ENCODE measurements at regions not wholly inside any gene's neighbourhood (a gene's known extent, or its start where the extent isn't known, plus 50 kb on each side); places are given as distances from the start of the nearest gene placed in this dataset.
"Not testable (repeated sequence)": the region's sequence is repeated elsewhere in the genome, so short reads cannot be mapped to it uniquely, and the experiment has no call there.

GRCh38 chr2:215635788-215636139, 199.9 kb upstream of the FN1 start:
- DNase-seq (ENCODE audit: low spot score), result no peak
- Mint-ChIP-seq H3K27me3 (ENCODE audit: insufficient read depth) (peaks cover 4% of the 10 kb centered on the region), H3K4me3 (no peak overlapping the region), H3K36me3 (ENCODE audit: low read depth) (no peaks in the 10 kb centered on the region), H3K27ac (no peak overlapping the region), H3K9me3 (peaks cover 18% of the 10 kb centered on the region), H3K4me1 (ENCODE audit: low read depth) (no peaks in the 10 kb centered on the region)
- intact Hi-C loops (cut with micrococcal nuclease), result no loop called here

GRCh38 chr2:215635071-215635787, 199.4 kb upstream of the FN1 start:
- no peak for DNase-seq (ENCODE audit: low spot score)
- H3K9me3 Mint-ChIP-seq, result peaks cover 18% of the 10 kb centered on the region
- H3K27ac Mint-ChIP-seq, result no peak overlapping the region
- H3K36me3 Mint-ChIP-seq (ENCODE audit: low read depth), result no peaks in the 10 kb centered on the region
- intact Hi-C loops (cut with micrococcal nuclease), result no loop called here
- H3K27me3 Mint-ChIP-seq (ENCODE audit: insufficient read depth), result peaks cover 4% of the 10 kb centered on the region
- H3K4me1 Mint-ChIP-seq (ENCODE audit: low read depth), result no peaks in the 10 kb centered on the region
- no peak overlapping the region for H3K4me3 Mint-ChIP-seq

- Mint-ChIP-seq H3K36me3 (ENCODE audit: low read depth) (no peaks in the 10 kb centered on the region), H3K9me3 (peaks cover 18% of the 10 kb centered on the region), H3K4me3 (no peak overlapping the region), H3K27me3 (ENCODE audit: insufficient read depth) (peaks cover 3% of the 10 kb centered on the region), H3K4me1 (ENCODE audit: low read depth) (no peaks in the 10 kb centered on the region), H3K27ac (no peak overlapping the region)
- intact Hi-C loops (cut with micrococcal nuclease), result no loop called here
- no peak for DNase-seq (ENCODE audit: low spot score)
Observed at GRCh38 chr2:215633360-215633759, 197.5 kb upstream of the FN1 start.

- intact Hi-C loops (cut with micrococcal nuclease), result no loop called here
- H3K36me3 Mint-ChIP-seq (ENCODE audit: low read depth), result no peaks in the 10 kb centered on the region
- H3K4me3 Mint-ChIP-seq, result no peak overlapping the region
- DNase-seq (ENCODE audit: low spot score), result no peak
- no peaks in the 10 kb centered on the region for H3K4me1 Mint-ChIP-seq (ENCODE audit: low read depth)
- H3K27ac Mint-ChIP-seq, result no peak overlapping the region
- H3K9me3 Mint-ChIP-seq, result peaks cover 18% of the 10 kb centered on the region
- no peaks in the 10 kb centered on the region for H3K27me3 Mint-ChIP-seq (ENCODE audit: insufficient read depth)
Observed at GRCh38 chr2:215631696-215632095, 195.8 kb upstream of the FN1 start.

- H3K36me3 Mint-ChIP-seq (ENCODE audit: low read depth); H3K4me3 Mint-ChIP-seq; H3K27ac Mint-ChIP-seq; H3K27me3 Mint-ChIP-seq (ENCODE audit: insufficient read depth); DNase-seq (ENCODE audit: low spot score); H3K4me1 Mint-ChIP-seq (ENCODE audit: low read depth); intact Hi-C loops (cut with micrococcal nuclease): not testable (repeated sequence)
- peaks cover 18% of the 10 kb centered on the region for H3K9me3 Mint-ChIP-seq
Observed at GRCh38 chr2:215630796-215631195, 194.9 kb upstream of the FN1 start.

- Mint-ChIP-seq H3K27ac (no peak overlapping the region), H3K4me3 (no peak overlapping the region), H3K9me3 (peaks cover 8% of the 10 kb centered on the region), H3K36me3 (ENCODE audit: low read depth) (no peaks in the 10 kb centered on the region), H3K4me1 (ENCODE audit: low read depth) (no peaks in the 10 kb centered on the region), H3K27me3 (ENCODE audit: insufficient read depth) (no peaks in the 10 kb centered on the region)
- DNase-seq (ENCODE audit: low spot score), result no peak
- intact Hi-C loops (cut with micrococcal nuclease), result no loop called here
Observed at GRCh38 chr2:215627771-215628170, 191.9 kb upstream of the FN1 start.

GRCh38 chr2:215626812-215627281, 191.0 kb upstream of the FN1 start:
- Mint-ChIP-seq H3K4me3 (no peak overlapping the region), H3K4me1 (ENCODE audit: low read depth) (no peaks in the 10 kb centered on the region), H3K27me3 (ENCODE audit: insufficient read depth) (no peaks in the 10 kb centered on the region), H3K27ac (no peak overlapping the region), H3K9me3 (peaks cover 4% of the 10 kb centered on the region), H3K36me3 (ENCODE audit: low read depth) (no peaks in the 10 kb centered on the region)
- intact Hi-C loops (cut with micrococcal nuclease), result no loop called here
- DNase-seq (ENCODE audit: low spot score), result no peak

GRCh38 chr2:215626063-215626462, 190.2 kb upstream of the FN1 start:
- no peak overlapping the region for H3K4me3 Mint-ChIP-seq
- no peaks in the 10 kb centered on the region for H3K9me3 Mint-ChIP-seq
- no peaks in the 10 kb centered on the region for H3K4me1 Mint-ChIP-seq (ENCODE audit: low read depth)
- no peak for DNase-seq (ENCODE audit: low spot score)
- H3K27ac Mint-ChIP-seq, result no peak overlapping the region
- no peaks in the 10 kb centered on the region for H3K27me3 Mint-ChIP-seq (ENCODE audit: insufficient read depth)
- intact Hi-C loops (cut with micrococcal nuclease), result no loop called here
- H3K36me3 Mint-ChIP-seq (ENCODE audit: low read depth), result no peaks in the 10 kb centered on the region

- H3K27ac Mint-ChIP-seq, result no peak overlapping the region
- H3K4me1 Mint-ChIP-seq (ENCODE audit: low read depth), result no peaks in the 10 kb centered on the region
- H3K36me3 Mint-ChIP-seq (ENCODE audit: low read depth), result no peaks in the 10 kb centered on the region
- no peaks in the 10 kb centered on the region for H3K9me3 Mint-ChIP-seq
- no peak for DNase-seq (ENCODE audit: low spot score)
- H3K4me3 Mint-ChIP-seq, result no peak overlapping the region
- no peaks in the 10 kb centered on the region for H3K27me3 Mint-ChIP-seq (ENCODE audit: insufficient read depth)
- intact Hi-C loops (cut with micrococcal nuclease), result no loop called here
Observed at GRCh38 chr2:215625207-215625606, 189.3 kb upstream of the FN1 start.

GRCh38 chr2:215624423-215624829, 188.6 kb upstream of the FN1 start:
- Mint-ChIP-seq H3K9me3 (no peaks in the 10 kb centered on the region), H3K4me3 (no peak overlapping the region), H3K27me3 (ENCODE audit: insufficient read depth) (peaks cover 6% of the 10 kb centered on the region), H3K27ac (no peak overlapping the region), H3K4me1 (ENCODE audit: low read depth) (peaks cover 4% of the 10 kb centered on the region), H3K36me3 (ENCODE audit: low read depth) (no peaks in the 10 kb centered on the region)
- intact Hi-C loops (cut with micrococcal nuclease), result no loop called here
- DNase-seq (ENCODE audit: low spot score), result no peak

- no peak overlapping the region for H3K4me3 Mint-ChIP-seq
- H3K27ac Mint-ChIP-seq, result no peak overlapping the region
- intact Hi-C loops (cut with micrococcal nuclease), result no loop called here
- no peak for DNase-seq (ENCODE audit: low spot score)
- peaks cover 5% of the 10 kb centered on the region for H3K4me1 Mint-ChIP-seq (ENCODE audit: low read depth)
- no peaks in the 10 kb centered on the region for H3K36me3 Mint-ChIP-seq (ENCODE audit: low read depth)
- H3K27me3 Mint-ChIP-seq (ENCODE audit: insufficient read depth), result peaks cover 7% of the 10 kb centered on the region
- no peaks in the 10 kb centered on the region for H3K9me3 Mint-ChIP-seq
Observed at GRCh38 chr2:215622837-215623236, 187.0 kb upstream of the FN1 start.

GRCh38 chr2:215621381-215621780, 185.5 kb upstream of the FN1 start:
- H3K9me3 Mint-ChIP-seq, result no peaks in the 10 kb centered on the region
- H3K36me3 Mint-ChIP-seq (ENCODE audit: low read depth), result no peaks in the 10 kb centered on the region
- H3K27me3 Mint-ChIP-seq (ENCODE audit: insufficient read depth), result peaks cover 7% of the 10 kb centered on the region
- no peak for DNase-seq (ENCODE audit: low spot score)
- H3K4me3 Mint-ChIP-seq, result no peak overlapping the region
- H3K4me1 Mint-ChIP-seq (ENCODE audit: low read depth), result peaks cover 5% of the 10 kb centered on the region
- no peak overlapping the region for H3K27ac Mint-ChIP-seq
- intact Hi-C loops (cut with micrococcal nuclease), result no loop called here

GRCh38 chr2:215620528-215620927, 184.7 kb upstream of the FN1 start:
- no peak overlapping the region for H3K27ac Mint-ChIP-seq
- H3K27me3 Mint-ChIP-seq (ENCODE audit: insufficient read depth), result peaks cover 7% of the 10 kb centered on the region
- H3K4me1 Mint-ChIP-seq (ENCODE audit: low read depth), result peaks cover 5% of the 10 kb centered on the region
- no peak overlapping the region for H3K4me3 Mint-ChIP-seq
- H3K36me3 Mint-ChIP-seq (ENCODE audit: low read depth), result no peaks in the 10 kb centered on the region
- H3K9me3 Mint-ChIP-seq, result no peaks in the 10 kb centered on the region
- no peak for DNase-seq (ENCODE audit: low spot score)
- intact Hi-C loops (cut with micrococcal nuclease), result no loop called here

GRCh38 chr2:215619989-215620388, 184.1 kb upstream of the FN1 start:
- no peaks in the 10 kb centered on the region for H3K9me3 Mint-ChIP-seq
- H3K27me3 Mint-ChIP-seq (ENCODE audit: insufficient read depth), result peaks cover 7% of the 10 kb centered on the region
- no peak overlapping the region for H3K27ac Mint-ChIP-seq
- H3K36me3 Mint-ChIP-seq (ENCODE audit: low read depth), result no peaks in the 10 kb centered on the region
- no peak for DNase-seq (ENCODE audit: low spot score)
- H3K4me1 Mint-ChIP-seq (ENCODE audit: low read depth), result peaks cover 5% of the 10 kb centered on the region
- intact Hi-C loops (cut with micrococcal nuclease), result no loop called here
- H3K4me3 Mint-ChIP-seq, result no peak overlapping the region

Measured in activated T-helper 1 cell treated with anti-CD3 and anti-CD28 coated beads, Interleukin-12 subunit alpha, Interleukin-12 subunit beta, Interleukin-2, Interleukin-4 antibody, amounts not matched to agents 30 ng/mL and 10 ng/mL and 1 ng/mL, durations not matched to agents 14 hours and 24 hours and 36 hours (primary cell).